Bronchial epithelial cell (primary cell): ENCODE measurements at regions not wholly inside any gene's neighbourhood (a gene's known extent, or its start where the extent isn't known, plus 50 kb on each side); places are given as distances from the start of the nearest gene placed in this dataset.

Source experiments
- DNase-seq: peaks from one replicate; pipeline ENCODE4 v3.0.0-alpha.2; 2010; ENCODE audit warnings: low read depth
- FAIRE-seq: peaks from 2 replicates; lab custom pipeline; 2011; peaks lifted over from hg19 to GRCh38; lab: Jason Lieb, UNC
- H3K27me3 ChIP-seq: 2 replicates; pipeline ENCODE4 v1.5.1; 2011; ENCODE audit warnings: low read length; ENCODE audit not compliant: control insufficient read depth, insufficient read depth
- H3K36me3 ChIP-seq: 2 replicates; pipeline ENCODE4 v1.5.1; 2011; ENCODE audit warnings: low read length; ENCODE audit not compliant: control insufficient read depth, insufficient read depth
- H3K4me3 ChIP-seq: 2 replicates; pipeline ENCODE4 v1.5.1; 2011; ENCODE audit warnings: mild to moderate bottlenecking, low read depth, low read length, control low read depth
- CTCF ChIP-seq: IDR thresholded peaks from 2 replicates; pipeline ENCODE4 v1.5.1; 2011; ENCODE audit warnings: mild to moderate bottlenecking, moderate library complexity, low read length, control low read depth, inconsistent platforms; ENCODE audit not compliant: insufficient read depth, severe bottlenecking

DNA sequence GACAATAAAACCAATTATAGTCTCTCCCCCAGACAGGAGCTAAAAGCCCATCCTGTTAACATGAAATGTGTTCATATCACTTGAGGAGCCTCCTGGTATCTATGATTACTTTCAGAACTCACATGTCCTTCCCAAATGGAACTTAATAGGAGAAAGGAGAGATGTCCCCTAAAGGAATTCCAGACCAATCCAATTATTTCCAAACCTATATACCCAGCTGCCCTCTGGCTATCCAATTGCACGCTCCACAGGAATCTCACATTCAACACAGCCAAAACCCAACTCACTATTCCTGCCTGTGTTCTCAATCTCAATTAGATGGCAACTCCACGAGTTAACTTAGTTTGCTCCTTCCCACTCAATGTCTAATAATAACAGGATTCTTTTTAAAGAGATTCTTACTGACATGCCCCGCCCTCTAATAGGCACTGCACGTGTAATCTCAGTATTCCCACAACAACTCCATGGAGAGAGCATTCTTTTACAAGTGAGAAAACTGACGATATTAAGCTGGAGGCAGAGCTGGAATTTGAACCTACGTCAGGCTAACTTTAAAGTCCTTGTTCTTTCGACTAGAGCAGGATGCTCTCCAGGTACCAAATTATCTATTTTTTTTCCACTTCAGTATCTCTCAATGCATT is 59.1 kb upstream of the SEC16B start:
- no peaks in the 10 kb centered on the region for H3K27me3 ChIP-seq
- TF ChIP-seq CTCF = no peak
- DNase-seq = no peak
- no peaks in the 10 kb centered on the region for H3K36me3 ChIP-seq
- no peak overlapping the region for H3K4me3 ChIP-seq
- FAIRE-seq = no peak

GRCh38 chr1:178030467-178030866 is 60.6 kb upstream of the SEC16B start:
- Histone ChIP-seq H3K4me3 (no peak overlapping the region), H3K36me3 (no peaks in the 10 kb centered on the region), H3K27me3 (no peaks in the 10 kb centered on the region)
- FAIRE-seq (no peak), DNase-seq (no peak)
- no peak for TF ChIP-seq CTCF

DNA sequence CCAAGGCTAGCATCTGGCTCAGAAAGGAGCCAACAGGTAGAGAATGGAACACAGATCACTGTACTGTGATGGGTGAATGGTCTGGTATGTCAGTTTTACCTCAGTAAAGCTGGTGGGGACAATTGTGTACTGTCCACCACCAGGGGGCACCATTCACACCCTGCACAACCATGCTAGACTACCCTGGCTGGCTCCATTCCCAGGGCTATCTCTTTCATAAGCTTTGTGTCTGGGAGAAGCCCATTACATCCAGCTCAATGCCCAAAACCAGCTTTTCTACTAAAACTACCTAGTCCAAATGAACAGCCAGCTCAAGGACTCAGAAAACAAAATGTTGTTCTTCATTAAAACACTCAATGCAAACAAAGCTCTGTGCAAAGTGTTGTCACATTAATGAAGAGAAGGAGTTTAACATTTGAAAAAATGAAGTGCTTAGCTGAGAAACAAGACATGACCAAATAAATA is 62.0 kb upstream of the RASAL2 start:
- no peaks in the 10 kb centered on the region for H3K36me3 ChIP-seq
- no peaks in the 10 kb centered on the region for H3K27me3 ChIP-seq
- H3K4me3 ChIP-seq = no peak overlapping the region
- peak; percentile 76 for DNase-seq
- no peak for FAIRE-seq
- peak; percentile 91 for TF ChIP-seq CTCF

DNA sequence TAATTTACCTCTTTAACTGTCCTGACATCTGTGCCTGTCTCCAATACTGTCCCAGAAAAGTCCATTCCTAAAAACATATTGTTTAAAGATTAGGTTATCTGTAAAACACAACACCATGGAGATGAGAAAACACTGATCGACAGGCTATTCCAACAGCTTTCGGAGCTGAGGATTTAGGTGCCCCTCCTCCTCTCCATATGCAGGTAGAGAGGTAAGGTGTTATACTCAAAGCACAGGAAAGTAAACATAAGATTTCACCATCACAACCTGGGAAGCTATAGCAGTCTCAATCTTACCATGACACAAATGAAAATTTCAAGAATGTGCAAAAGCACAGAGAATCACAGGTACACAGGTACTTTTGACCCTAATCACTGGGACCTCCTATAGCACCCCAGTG is 60.9 kb upstream of the RASAL2 start:
- no peak overlapping the region for H3K4me3 ChIP-seq
- no peaks in the 10 kb centered on the region for H3K36me3 ChIP-seq
- FAIRE-seq (no peak), DNase-seq (no peak)
- H3K27me3 ChIP-seq = no peaks in the 10 kb centered on the region
- TF ChIP-seq CTCF = no peak

DNA sequence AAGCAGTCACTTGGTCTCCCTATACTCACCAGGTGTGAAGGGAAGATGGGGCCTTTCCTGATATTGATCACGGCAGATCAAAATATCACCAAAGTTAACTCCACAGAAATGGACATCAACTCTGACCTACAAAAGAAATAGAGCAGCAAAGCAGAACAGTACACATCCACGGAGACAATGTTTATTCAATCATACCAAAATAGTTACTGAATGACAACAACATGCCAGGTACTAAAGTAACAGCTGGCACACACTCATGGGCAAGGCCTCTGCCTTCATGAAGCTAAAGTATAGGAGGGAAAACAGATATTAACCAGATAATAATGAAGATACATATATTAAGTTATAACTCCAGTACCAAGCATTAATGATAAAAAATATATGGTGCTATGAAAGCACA is 59.2 kb upstream of the RASAL2 start:
- FAIRE-seq = no peak
- TF ChIP-seq CTCF = no peak

DNA sequence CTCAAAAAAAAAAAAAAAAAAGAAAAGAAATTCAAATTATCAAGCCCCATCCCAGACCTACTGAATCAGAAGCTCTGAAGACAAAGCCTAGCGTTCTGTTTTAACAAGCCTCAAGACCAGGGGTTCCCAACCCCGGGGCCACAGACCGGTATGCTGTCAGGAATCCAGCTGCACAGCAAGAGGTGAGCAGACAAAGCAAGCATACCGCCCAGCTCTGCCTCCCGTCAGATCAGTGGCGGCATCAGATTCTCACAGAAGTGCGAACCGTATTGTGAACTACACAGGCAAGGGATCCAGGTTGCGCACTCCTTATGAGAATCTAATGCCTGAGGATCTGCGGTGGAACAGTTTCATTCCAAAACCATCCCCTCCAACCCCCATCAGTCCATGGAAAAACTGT is 57.8 kb upstream of the RASAL2 start:
- Histone ChIP-seq H3K4me3 (no peak overlapping the region), H3K36me3 (no peaks in the 10 kb centered on the region), H3K27me3 (no peaks in the 10 kb centered on the region)
- TF ChIP-seq CTCF = no peak
- no peak for DNase-seq
- FAIRE-seq = no peak

More for the DNA sequence above, 59.2 kb upstream of the RASAL2 start:
- H3K36me3 ChIP-seq = no peaks in the 10 kb centered on the region
- no peak for DNase-seq
- no peak overlapping the region for H3K4me3 ChIP-seq
- no peaks in the 10 kb centered on the region for H3K27me3 ChIP-seq
